H1 (cell line): ENCODE measurements at regions not wholly inside any gene's neighbourhood (a gene's known extent, or its start where the extent isn't known, plus 50 kb on each side); places are given as distances from the start of the nearest gene placed in this dataset.

Experiments
- CTCF ChIA-PET: fragments of 300-600 bp; sonication (Branson Sonifier 250); formaldehyde crosslinking; loops from one replicate; lab custom pipeline; 2021; ENCODE audit not compliant: partially characterized antibody; lab: Charles Lee
- POLR2A ChIA-PET: fragments of 300-600 bp; sonication (Branson Sonifier 250); formaldehyde crosslinking; loops from one replicate; lab custom pipeline; 2021; ENCODE audit warnings: inconsistent platforms; ENCODE audit not compliant: partially characterized antibody; lab: Charles Lee
- DNase-seq, 2 experiments: peaks; one replicate each; pipeline versions ENCODE4 v3.0.0 to v3.0.0-alpha.2; 2010 to 2022; ENCODE audit warnings: low spot score in 2 of 2, low read depth in 1 of 2, mixed read lengths in 1 of 2
- FAIRE-seq: peaks from 2 replicates; lab custom pipeline; 2011; peaks lifted over from hg19 to GRCh38; lab: Jason Lieb, UNC
- H2AFZ ChIP-seq: 2 replicates; pipeline ENCODE4 v1.8.1; 2012; ENCODE audit warnings: low read length, inconsistent platforms
- H2AK5ac ChIP-seq: 2 replicates; pipeline ENCODE4 v1.6.1; 2013; ENCODE audit warnings: low read depth, low read length
- H2BK120ac ChIP-seq: replicated peaks from 2 replicates; pipeline ENCODE3; 2013; ENCODE audit warnings: low read depth, low read length, inconsistent platforms
- H2BK12ac ChIP-seq: 2 replicates; pipeline ENCODE4 v1.6.1; 2013; ENCODE audit warnings: low read depth, low read length
- H2BK15ac ChIP-seq: 2 replicates; pipeline ENCODE4 v1.6.1; 2013; ENCODE audit warnings: low read length
- H2BK20ac ChIP-seq: 2 replicates; pipeline ENCODE4 v1.6.1; 2013; ENCODE audit warnings: low read length
- H2BK5ac ChIP-seq: 2 replicates; pipeline ENCODE4 v1.6.1; 2013; ENCODE audit warnings: low read depth, low read length
- H3K14ac ChIP-seq: 2 replicates; pipeline ENCODE4 v1.6.1; 2013; ENCODE audit warnings: inconsistent platforms; ENCODE audit not compliant: insufficient read length
- H3K18ac ChIP-seq: 2 replicates; pipeline ENCODE4 v1.6.1; 2013; ENCODE audit warnings: low read length; ENCODE audit errors: extremely low read depth
- H3K23ac ChIP-seq: 2 replicates; pipeline ENCODE4 v1.6.1; 2013; ENCODE audit warnings: inconsistent platforms; ENCODE audit not compliant: insufficient read length
- H3K23me2 ChIP-seq: 2 replicates; pipeline ENCODE4 v1.6.1; 2013; ENCODE audit warnings: low read depth, low read length
- H3K27ac ChIP-seq: 2 replicates; pipeline ENCODE4 v1.6.1; 2011; ENCODE audit warnings: low read depth, low read length, inconsistent platforms
- H3K27me3 ChIP-seq, 4 experiments: replicated peaks in 1 of 4; 1 replicate in 1 of 4; 2 replicates in 3 of 4; pipeline versions ENCODE4 v1.6.1 to v1.8.1; 2011 to 2013; ENCODE audit warnings: low read length in 3 of 4, mild to moderate bottlenecking in 3 of 4, inconsistent platforms in 2 of 4, mixed read lengths in 2 of 4, moderate library complexity in 1 of 4; ENCODE audit not compliant: control insufficient read depth in 3 of 4, insufficient read depth in 3 of 4; ENCODE audit errors: extremely low read depth in 1 of 4
- H3K36me3 ChIP-seq, 4 experiments: 2 replicates each; pipeline versions ENCODE4 v1.6.1 to v1.8.1; 2011 to 2013; ENCODE audit warnings: mild to moderate bottlenecking in 4 of 4, low read length in 3 of 4, moderate library complexity in 2 of 4, control low read depth in 1 of 4, inconsistent platforms in 1 of 4; ENCODE audit not compliant: insufficient read depth in 4 of 4, control insufficient read depth in 2 of 4
- H3K4ac ChIP-seq: replicated peaks from 2 replicates; pipeline ENCODE3; 2013; ENCODE audit warnings: low read length, low read depth, mixed read lengths, inconsistent platforms; ENCODE audit not compliant: insufficient read length
- H3K4me1 ChIP-seq, 4 experiments: replicated peaks in 1 of 4; 1 replicate in 1 of 4; 2 replicates in 3 of 4; pipeline versions ENCODE4 v1.6.1 to v1.8.1; 2011 to 2013; ENCODE audit warnings: low read length in 3 of 4, inconsistent platforms in 2 of 4, mixed read lengths in 1 of 4; ENCODE audit not compliant: insufficient read depth in 4 of 4, control insufficient read depth in 3 of 4
- H3K4me2 ChIP-seq, 2 experiments: 2 replicates each; pipeline versions ENCODE4 v1.6.1 to v1.8.1; 2011 to 2013; ENCODE audit warnings: low read depth in 2 of 2, low read length in 2 of 2, control low read depth in 1 of 2, inconsistent platforms in 1 of 2, mild to moderate bottlenecking in 1 of 2; ENCODE audit not compliant: insufficient read depth in 1 of 2
- H3K4me3 ChIP-seq, 4 experiments: fragments of 200-600, 300-600 bp in 1 of 4; sonication (generic), shearing (Covaris generic), sonication (Bioruptor Twin) in 1 of 4; 2 replicates each; pipeline versions ENCODE4 v1.5.1 to v1.8.1; 2011 to 2016; ENCODE audit warnings: low read length in 4 of 4, low read depth in 3 of 4, control low read depth in 2 of 4, inconsistent platforms in 2 of 4, mild to moderate bottlenecking in 2 of 4, mixed read lengths in 1 of 4, moderate library complexity in 1 of 4; ENCODE audit not compliant: insufficient read depth in 2 of 4; ENCODE audit errors: extremely low read depth in 1 of 4
- H3K56ac ChIP-seq: replicated peaks from 2 replicates; pipeline ENCODE3; 2013; ENCODE audit warnings: low read depth, mild to moderate bottlenecking, mixed read lengths, low read length, inconsistent platforms; ENCODE audit not compliant: insufficient read length
- H3K79me1 ChIP-seq: 2 replicates; pipeline ENCODE4 v1.6.1; 2013; ENCODE audit warnings: low read depth, low read length, control low read depth
- H3K79me2 ChIP-seq, 2 experiments: 2 replicates each; pipeline versions ENCODE4 v1.6.1 to v1.8.1; 2012 to 2013; ENCODE audit warnings: low read length in 2 of 2, mild to moderate bottlenecking in 2 of 2, inconsistent platforms in 1 of 2; ENCODE audit not compliant: insufficient read depth in 2 of 2, control insufficient read depth in 1 of 2
- H3K9ac ChIP-seq, 4 experiments: replicated peaks in 1 of 4; 1 replicate in 1 of 4; 2 replicates in 3 of 4; pipeline versions ENCODE4 v1.6.1 to v1.8.1; 2011 to 2013; ENCODE audit warnings: low read depth in 3 of 4, low read length in 3 of 4, control low read depth in 2 of 4, mild to moderate bottlenecking in 2 of 4, moderate library complexity in 2 of 4, inconsistent platforms in 1 of 4; ENCODE audit errors: extremely low read depth in 1 of 4
- H3K9me3 ChIP-seq, 2 experiments: 2 replicates each; pipeline versions ENCODE4 v1.6.1 to v1.8.1; 2012 to 2013; ENCODE audit warnings: mild to moderate bottlenecking in 2 of 2, moderate library complexity in 2 of 2, control low read depth in 1 of 2, inconsistent platforms in 1 of 2, low read depth in 1 of 2, low read length in 1 of 2, mixed read lengths in 1 of 2; ENCODE audit not compliant: insufficient read depth in 2 of 2
- H4K20me1 ChIP-seq, 2 experiments: replicated peaks in 1 of 2; 2 replicates each; pipeline versions ENCODE3 to v1.8.1; 2011 to 2013; ENCODE audit warnings: inconsistent platforms in 2 of 2, low read length in 2 of 2, mild to moderate bottlenecking in 1 of 2; ENCODE audit not compliant: insufficient read depth in 2 of 2, control insufficient read depth in 1 of 2
- H4K5ac ChIP-seq: 2 replicates; pipeline ENCODE4 v1.6.1; 2013; ENCODE audit warnings: low read length, low read depth, mixed read lengths, inconsistent platforms; ENCODE audit not compliant: insufficient read length
- H4K8ac ChIP-seq: 2 replicates; pipeline ENCODE4 v1.8.0; 2013; ENCODE audit warnings: mild to moderate bottlenecking, moderate library complexity, low read length, inconsistent platforms; ENCODE audit not compliant: insufficient read depth; ENCODE audit errors: extremely low read depth
- H4K91ac ChIP-seq: replicated peaks from 2 replicates; pipeline ENCODE3; 2013; ENCODE audit warnings: low read length, mixed read lengths, inconsistent platforms; ENCODE audit not compliant: insufficient read length
- ATF3 ChIP-seq: IDR thresholded peaks from 2 replicates; pipeline ENCODE4 v1.6.1; 2011; ENCODE audit warnings: low read depth, mild to moderate bottlenecking, low read length; ENCODE audit not compliant: insufficient read depth
- BRCA1 ChIP-seq: IDR thresholded peaks from 2 replicates; pipeline ENCODE4 v1.6.1; 2012; ENCODE audit warnings: low read depth, low read length, improper control_type of control experiment
- CBX8 ChIP-seq: fragments of 300-800, 300-1000 bp; sonication (generic); IDR thresholded peaks from 2 replicates; pipeline ENCODE4 v1.7.1; 2016; ENCODE audit warnings: low read depth, low read length, borderline replicate concordance
- FOSL1 ChIP-seq: IDR thresholded peaks from 2 replicates; pipeline ENCODE4 v1.6.1; 2011; ENCODE audit warnings: mild to moderate bottlenecking, low read depth, low read length, moderate library complexity; ENCODE audit not compliant: insufficient read depth
- JUND ChIP-seq: IDR thresholded peaks from 2 replicates; pipeline ENCODE4 v1.6.1; 2011; ENCODE audit warnings: mild to moderate bottlenecking, improper control_type of control experiment, low read length
- KDM5A ChIP-seq: fragments of 200-600 bp; IDR thresholded peaks from 2 replicates; pipeline ENCODE4 v1.7.1; 2012; ENCODE audit warnings: mild to moderate bottlenecking, low read length, inconsistent platforms, mixed read lengths
- MAFK ChIP-seq: IDR thresholded peaks from 2 replicates; pipeline ENCODE4 v1.6.1; 2012; ENCODE audit warnings: low read depth, mild to moderate bottlenecking, improper control_type of control experiment, low read length
- PHF8 ChIP-seq: fragments of 200-600 bp; sonication (generic); conservative IDR thresholded peaks from 2 replicates; pipeline ENCODE4 v1.7.1; 2012; ENCODE audit warnings: low read depth, mild to moderate bottlenecking, inconsistent platforms, low read length, moderate library complexity
- RBBP5 ChIP-seq: IDR thresholded peaks from 2 replicates; pipeline ENCODE4 v1.7.1; 2012; ENCODE audit warnings: low read depth, mild to moderate bottlenecking, inconsistent platforms, low read length, moderate library complexity, borderline replicate concordance
- RFX5 ChIP-seq: IDR thresholded peaks from 2 replicates; pipeline ENCODE4 v1.6.1; 2011; ENCODE audit warnings: low read depth, low read length, improper control_type of control experiment, borderline replicate concordance
- TBP ChIP-seq: IDR thresholded peaks from 2 replicates; pipeline ENCODE4 v1.6.1; 2011; ENCODE audit warnings: low read depth, low read length, improper control_type of control experiment
- TEAD4 ChIP-seq: IDR thresholded peaks from 2 replicates; pipeline ENCODE4 v1.6.1; 2012; ENCODE audit warnings: low read depth, low read length, inconsistent platforms, mixed read lengths
- WGBS, 2 experiments: shearing (Covaris generic) in 1 of 2; methylation state at CpG; one replicate each; pipeline versions ENCODE4 v1.1.6 to v1.1.7; 2013 to 2015; ENCODE audit warnings: low lambda C conversion rate in 2 of 2, mixed read lengths in 2 of 2, inconsistent platforms in 1 of 2, low coverage in 1 of 2, missing lambda C conversion rate in 1 of 2; ENCODE audit not compliant: insufficient replicate concordance in 2 of 2, insufficient coverage in 1 of 2, insufficient read length in 1 of 2; ENCODE audit errors: extremely low coverage in 1 of 2, missing lambda C conversion rate in 1 of 2; 5-methylcytosine and 5-hydroxymethylcytosine counted together

GRCh38 chr17:72192800-72193192 is 72.0 kb downstream of the SOX9 start:
- H4K20me1 ChIP-seq = peaks cover 0 to 6% of the 10 kb centered on the region in 2 experiments
- no peak overlapping the region for H3K27ac ChIP-seq
- no peak overlapping the region for H2AFZ ChIP-seq
- no peak overlapping the region for H3K14ac ChIP-seq
- H2BK5ac ChIP-seq = no peak overlapping the region
- no peak for DNase-seq
- 92% methylated on average over 4 of the region's 4 CpGs; no CpG with 5 or more reads in 1 of the 2 experiments for WGBS, 2 experiments
- no peak overlapping the region for H2BK120ac ChIP-seq
- H4K5ac ChIP-seq = no peak overlapping the region
- no peak overlapping the region for H3K4me3 ChIP-seq
- H4K8ac ChIP-seq = no peak overlapping the region; the same call in 1 of the 2 replicates
- H4K91ac ChIP-seq = no peak overlapping the region
- H2BK20ac ChIP-seq = no peak overlapping the region
- no peak for TF ChIP-seq MAFK
- no peak for TF ChIP-seq RBBP5
- no peak for TF ChIP-seq JUND
- no peak for TF ChIP-seq TBP
- no peak for TF ChIP-seq RFX5
- TF ChIP-seq BRCA1 = no peak
- no peak for TF ChIP-seq CBX8
- TF ChIP-seq PHF8 = no peak
- TF ChIP-seq TEAD4 = no peak
- TF ChIP-seq FOSL1 = no peak
- no peak for TF ChIP-seq KDM5A
- TF ChIP-seq ATF3 = no peak
- no peaks in the 10 kb centered on the region for H3K9me3 ChIP-seq
- CTCF ChIA-PET = interaction anchor here (1.1 to 1.2 kb wide), 2 partner anchors 13 to 42 kb away, joined by 3 read pairs; no protein-coding TSS in a partner anchor
- H2AK5ac ChIP-seq = peak overlapping the region; percentile 24; the same call in 1 of the 2 replicates
- no peak overlapping the region for H3K4ac ChIP-seq
- H3K79me2 ChIP-seq = no peaks in the 10 kb centered on the region
- no peak for FAIRE-seq
- no peak overlapping the region for H2BK12ac ChIP-seq
- H3K23me2 ChIP-seq = peaks cover 13% of the 10 kb centered on the region; the same call in 1 of the 2 replicates
- no peaks in the 10 kb centered on the region for H3K79me1 ChIP-seq
- H3K56ac ChIP-seq = no peak overlapping the region
- POLR2A ChIA-PET = interaction anchor here (1.1 kb wide), 1 partner anchor 72 kb away, joined by 3 read pairs; the partner anchor contains the start of gene SOX9
- no peaks in the 10 kb centered on the region; a peak in 1 of 7 replicates for H3K27me3 ChIP-seq
- H3K18ac ChIP-seq = no peak overlapping the region
- H3K4me2 ChIP-seq = no peak overlapping the region
- H3K9ac ChIP-seq = no peak overlapping the region
- H3K36me3 ChIP-seq = no peaks in the 10 kb centered on the region; a peak in 1 of 8 replicates
- no peak overlapping the region for H2BK15ac ChIP-seq
- no peak overlapping the region for H3K23ac ChIP-seq
- no peaks in the 10 kb centered on the region; a peak in 2 of 7 replicates for H3K4me1 ChIP-seq
